GM12874 (cell line): ENCODE measurements at regions not wholly inside any gene's neighbourhood (a gene's known extent, or its start where the extent isn't known, plus 50 kb on each side); places are given as distances from the start of the nearest gene placed in this dataset.

Experiments used
- CTCF ChIP-seq: IDR thresholded peaks from 2 replicates; pipeline ENCODE4 v1.5.1; 2011; ENCODE audit warnings: low read depth, mild to moderate bottlenecking, control low read depth, low read length, moderate library complexity; ENCODE audit not compliant: insufficient read depth

GRCh38 chr2:20560011-20560410, 90.9 kb downstream of the HS1BP3 start:
- no peak for TF ChIP-seq CTCF

DNA sequence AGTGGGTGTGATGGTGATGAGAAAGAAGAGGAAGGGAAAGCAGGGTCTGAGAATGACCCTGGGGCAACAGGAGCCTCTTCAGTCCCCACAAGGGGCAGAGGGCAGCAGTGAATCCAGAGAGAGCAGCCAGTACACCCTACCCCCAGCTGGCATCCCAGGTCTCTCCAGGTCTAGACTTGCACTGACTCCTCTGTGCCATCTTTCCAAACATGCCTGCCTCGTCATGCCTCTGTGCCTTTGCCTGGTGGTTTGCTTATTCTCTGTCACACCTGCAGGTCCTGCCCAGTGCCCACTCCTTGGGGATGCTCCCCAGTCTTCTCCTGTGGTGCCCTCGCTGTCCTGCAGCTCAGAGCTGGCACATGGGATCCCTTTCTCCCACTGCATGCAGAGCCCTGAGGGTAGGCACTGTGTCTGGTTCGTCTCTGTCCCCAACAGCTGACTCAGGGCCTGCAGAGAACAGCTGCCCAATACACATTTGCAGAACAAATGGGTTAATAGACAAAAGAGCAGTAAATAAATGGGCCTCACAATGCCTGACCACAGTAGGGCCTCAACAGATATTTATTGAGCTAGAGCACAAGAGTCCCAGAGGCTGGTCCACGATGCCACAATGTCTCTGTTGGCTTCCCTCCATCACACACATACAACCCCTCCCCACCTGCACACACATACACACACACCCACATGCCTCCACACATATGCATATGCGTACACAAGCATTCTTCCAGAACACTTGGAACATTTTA, 89.8 kb downstream of the HS1BP3 start:
- no peak for TF ChIP-seq CTCF

GRCh38 chr2:20561637-20562454, 89.1 kb downstream of the HS1BP3 start:
- no peak for TF ChIP-seq CTCF

DNA sequence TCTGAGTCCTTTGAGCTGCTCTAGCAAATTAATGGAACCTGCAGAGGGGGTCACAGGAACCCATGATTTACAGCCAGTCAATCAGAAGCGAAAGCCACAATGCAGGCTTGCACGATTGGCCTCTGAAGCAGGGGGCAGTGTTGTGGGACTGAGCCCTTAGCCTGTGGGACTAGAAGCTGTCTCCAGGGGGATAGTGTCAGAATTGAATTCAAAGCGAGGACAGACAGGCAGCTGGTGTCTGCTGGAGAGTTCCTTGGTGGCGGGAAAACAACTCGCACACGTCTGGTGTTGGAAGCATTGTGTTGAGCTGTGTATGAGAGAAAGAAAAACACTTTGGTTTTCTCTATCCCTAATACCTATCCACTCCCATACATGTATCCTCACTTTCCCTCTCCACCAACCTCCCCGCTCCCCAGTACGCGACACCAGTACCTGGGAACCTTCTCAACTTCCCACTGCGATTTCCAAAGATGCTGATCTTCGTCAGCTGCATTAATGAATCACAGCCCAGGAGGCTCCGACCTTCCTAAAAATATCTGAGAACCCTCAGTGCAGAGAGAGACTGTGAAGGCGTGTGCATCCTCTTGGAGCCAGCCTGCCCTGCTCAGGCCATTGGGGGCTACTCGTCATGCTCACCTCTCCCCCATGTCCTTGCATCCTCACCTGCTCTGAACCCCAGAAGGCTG, 88.2 kb downstream of the HS1BP3 start:
- TF ChIP-seq CTCF: no peak

DNA sequence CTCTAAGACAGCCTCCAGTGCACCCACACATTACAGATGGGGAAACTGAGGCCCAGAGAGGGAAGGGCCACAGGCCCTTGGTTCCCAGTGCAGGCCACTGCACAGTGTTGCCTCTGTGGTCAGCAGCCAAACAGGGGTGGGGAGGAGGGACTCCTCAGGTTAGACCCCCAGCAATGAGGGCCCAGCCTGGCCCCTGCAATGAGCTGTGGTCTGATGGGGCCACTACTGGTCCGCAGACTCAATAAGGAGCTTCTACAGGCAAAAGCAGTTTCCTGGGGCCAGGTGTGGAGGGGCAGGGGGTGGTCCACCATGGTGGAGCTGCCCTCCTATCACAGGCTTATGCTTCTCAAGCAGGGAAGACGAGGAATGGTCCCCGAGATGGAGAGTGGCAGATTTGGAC, 87.6 kb downstream of the HS1BP3 start:
- no peak for TF ChIP-seq CTCF

GRCh38 chr2:20563833-20564232, 87.1 kb downstream of the HS1BP3 start:
- TF ChIP-seq CTCF: no peak

DNA sequence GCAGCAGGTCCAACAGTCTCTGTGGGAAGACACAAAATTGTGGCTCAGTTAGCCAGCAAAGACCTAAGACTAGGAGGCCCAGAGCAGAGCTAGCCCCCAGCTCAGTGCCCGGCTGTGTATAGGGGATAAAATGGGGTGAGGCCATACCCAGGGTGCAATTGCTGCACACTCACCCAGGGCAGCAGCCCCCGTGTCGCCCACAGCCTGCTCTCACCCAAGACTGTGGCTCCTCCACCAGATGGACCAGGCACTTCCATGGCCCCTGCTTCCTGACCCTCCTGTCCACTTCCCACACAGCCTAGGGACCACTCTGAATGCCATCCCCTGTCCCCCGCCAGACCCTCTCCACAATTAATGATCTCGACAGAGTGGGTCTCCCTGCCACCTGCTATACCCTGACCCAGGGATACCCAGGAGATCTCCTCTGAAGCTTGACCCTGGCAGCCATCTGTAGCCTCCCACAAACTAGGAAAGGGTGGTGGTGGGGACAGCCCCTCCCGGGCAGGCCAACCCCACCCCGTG, 85.7 kb downstream of the HS1BP3 start:
- no peak for TF ChIP-seq CTCF
